Immature natural killer cell (primary cell): ENCODE measurements at regions not wholly inside any gene's neighbourhood (a gene's known extent, or its start where the extent isn't known, plus 50 kb on each side); places are given as distances from the start of the nearest gene placed in this dataset.

Experiments
- DNase-seq, 3 donors: peaks; one replicate each; pipeline ENCODE4 v3.0.0; 2022; ENCODE audit warnings: mixed read lengths in 1 of 3
- H3K27ac Mint-ChIP-seq, 6 donors: one replicate each; pipeline ENCODE4 v1.8.0; 2020; ENCODE audit warnings: mixed read lengths in 6 of 6, mild to moderate bottlenecking in 5 of 6, inconsistent platforms in 4 of 6, moderate library complexity in 3 of 6
- H3K27me3 Mint-ChIP-seq, 3 donors: one replicate each; pipeline ENCODE4 v1.8.0; 2020 to 2021; ENCODE audit warnings: low read depth in 3 of 3, mild to moderate bottlenecking in 3 of 3, mixed read lengths in 3 of 3, moderate library complexity in 3 of 3, inconsistent platforms in 1 of 3
- H3K36me3 Mint-ChIP-seq, 3 donors: one replicate each; pipeline ENCODE4 v1.8.0; 2020; ENCODE audit warnings: mixed read lengths in 3 of 3, inconsistent platforms in 2 of 3, mild to moderate bottlenecking in 2 of 3
- H3K4me1 Mint-ChIP-seq, 2 donors: one replicate each; pipeline ENCODE4 v1.8.0; 2020; ENCODE audit warnings: inconsistent platforms in 2 of 2, mild to moderate bottlenecking in 2 of 2, mixed read lengths in 2 of 2, moderate library complexity in 1 of 2
- H3K4me3 Mint-ChIP-seq, 5 donors: one replicate each; pipeline ENCODE4 v1.8.0; 2020; ENCODE audit warnings: mild to moderate bottlenecking in 5 of 5, mixed read lengths in 5 of 5, inconsistent platforms in 3 of 5, moderate library complexity in 3 of 5
- H3K9me3 Mint-ChIP-seq, 6 donors: one replicate each; pipeline ENCODE4 v1.8.0; 2020; ENCODE audit warnings: mild to moderate bottlenecking in 6 of 6, mixed read lengths in 6 of 6, inconsistent platforms in 4 of 6, moderate library complexity in 3 of 6

- H3K4me3 Mint-ChIP-seq = no peak overlapping the region
- H3K27me3 Mint-ChIP-seq = peaks cover 1 to 3% (median 2%) of the 10 kb centered on the region in 3 donors
- no peak overlapping the region for H3K27ac Mint-ChIP-seq
- no peaks in the 10 kb centered on the region for H3K4me1 Mint-ChIP-seq
- no peaks in the 10 kb centered on the region for H3K36me3 Mint-ChIP-seq
- H3K9me3 Mint-ChIP-seq = peaks cover 0 to 3% (median 0%) of the 10 kb centered on the region in 6 donors
- DNase-seq = no peak
Observed at GRCh38 chr5:133763744-133764143, 151.4 kb upstream of the FSTL4 start.

GRCh38 chr5:133761632-133762031 lies 149.3 kb upstream of the FSTL4 start:
- Mint-ChIP-seq H3K4me3 (no peak overlapping the region), H3K9me3 (peaks cover 0 to 3% (median 0%) of the 10 kb centered on the region in 6 donors), H3K36me3 (no peaks in the 10 kb centered on the region), H3K27me3 (peaks cover 0 to 4% (median 3%) of the 10 kb centered on the region in 3 donors), H3K27ac (no peak overlapping the region), H3K4me1 (no peaks in the 10 kb centered on the region)
- no peak for DNase-seq

GRCh38 chr5:133760532-133760931 lies 148.2 kb upstream of the FSTL4 start:
- no peak overlapping the region for H3K27ac Mint-ChIP-seq
- H3K9me3 Mint-ChIP-seq = peaks cover 0 to 2% (median 0%) of the 10 kb centered on the region in 6 donors
- no peak for DNase-seq
- no peak overlapping the region for H3K4me3 Mint-ChIP-seq
- H3K27me3 Mint-ChIP-seq = peaks cover 3 to 7% (median 5%) of the 10 kb centered on the region in 3 donors
- H3K36me3 Mint-ChIP-seq = no peaks in the 10 kb centered on the region
- H3K4me1 Mint-ChIP-seq = no peaks in the 10 kb centered on the region

- H3K9me3 Mint-ChIP-seq = no peaks in the 10 kb centered on the region
- no peak overlapping the region for H3K27ac Mint-ChIP-seq
- no peak for DNase-seq
- H3K4me3 Mint-ChIP-seq = no peak overlapping the region
- H3K4me1 Mint-ChIP-seq = no peaks in the 10 kb centered on the region
- no peaks in the 10 kb centered on the region for H3K36me3 Mint-ChIP-seq
- H3K27me3 Mint-ChIP-seq = peaks cover 0 to 12% (median 5%) of the 10 kb centered on the region in 3 donors
Observed at GRCh38 chr5:133758641-133759040, 146.3 kb upstream of the FSTL4 start.

GRCh38 chr5:133757396-133757945 lies 145.1 kb upstream of the FSTL4 start:
- Mint-ChIP-seq H3K9me3 (no peaks in the 10 kb centered on the region), H3K4me3 (no peak overlapping the region), H3K27me3 (peaks cover 0 to 10% (median 6%) of the 10 kb centered on the region in 3 donors), H3K36me3 (no peaks in the 10 kb centered on the region), H3K4me1 (no peaks in the 10 kb centered on the region), H3K27ac (no peak overlapping the region)
- no peak for DNase-seq

GRCh38 chr5:133756756-133757155 lies 144.4 kb upstream of the FSTL4 start:
- H3K27me3 Mint-ChIP-seq = peaks cover 0 to 10% (median 6%) of the 10 kb centered on the region in 3 donors
- H3K36me3 Mint-ChIP-seq = no peaks in the 10 kb centered on the region
- no peak overlapping the region for H3K4me3 Mint-ChIP-seq
- no peaks in the 10 kb centered on the region for H3K9me3 Mint-ChIP-seq
- DNase-seq = no peak
- H3K4me1 Mint-ChIP-seq = no peaks in the 10 kb centered on the region
- no peak overlapping the region for H3K27ac Mint-ChIP-seq

- Mint-ChIP-seq H3K9me3 (no peaks in the 10 kb centered on the region), H3K4me1 (no peaks in the 10 kb centered on the region), H3K27ac (no peak overlapping the region), H3K27me3 (peaks cover 0 to 14% (median 6%) of the 10 kb centered on the region in 3 donors), H3K36me3 (no peaks in the 10 kb centered on the region), H3K4me3 (no peak overlapping the region)
- DNase-seq = no peak
Observed at GRCh38 chr5:133756036-133756435, 143.7 kb upstream of the FSTL4 start.

- Mint-ChIP-seq H3K9me3 (no peaks in the 10 kb centered on the region), H3K4me3 (no peak overlapping the region), H3K27me3 (peaks cover 0 to 15% (median 6%) of the 10 kb centered on the region in 3 donors), H3K36me3 (no peaks in the 10 kb centered on the region), H3K4me1 (no peaks in the 10 kb centered on the region), H3K27ac (no peak overlapping the region)
- DNase-seq = no peak
Observed at GRCh38 chr5:133754575-133755169, 142.3 kb upstream of the FSTL4 start.

GRCh38 chr5:133753856-133754255 lies 141.5 kb upstream of the FSTL4 start:
- no peaks in the 10 kb centered on the region for H3K9me3 Mint-ChIP-seq
- DNase-seq = no peak
- H3K27ac Mint-ChIP-seq = no peak overlapping the region
- H3K4me3 Mint-ChIP-seq = no peak overlapping the region
- no peaks in the 10 kb centered on the region for H3K36me3 Mint-ChIP-seq
- H3K4me1 Mint-ChIP-seq = no peaks in the 10 kb centered on the region
- H3K27me3 Mint-ChIP-seq = peaks cover 0 to 15% (median 6%) of the 10 kb centered on the region in 3 donors

GRCh38 chr5:133751846-133752245 lies 139.5 kb upstream of the FSTL4 start:
- no peaks in the 10 kb centered on the region for H3K9me3 Mint-ChIP-seq
- no peaks in the 10 kb centered on the region for H3K36me3 Mint-ChIP-seq
- H3K4me1 Mint-ChIP-seq = no peaks in the 10 kb centered on the region
- no peak overlapping the region for H3K4me3 Mint-ChIP-seq
- H3K27ac Mint-ChIP-seq = no peak overlapping the region
- no peak for DNase-seq
- peaks cover 0 to 12% (median 9%) of the 10 kb centered on the region in 3 donors for H3K27me3 Mint-ChIP-seq

GRCh38 chr5:133751421-133751820 lies 139.1 kb upstream of the FSTL4 start:
- Mint-ChIP-seq H3K4me3 (no peak overlapping the region), H3K36me3 (no peaks in the 10 kb centered on the region), H3K27me3 (peaks cover 0 to 12% (median 9%) of the 10 kb centered on the region in 3 donors), H3K4me1 (no peaks in the 10 kb centered on the region), H3K9me3 (no peaks in the 10 kb centered on the region), H3K27ac (no peak overlapping the region)
- no peak for DNase-seq

- no peak for DNase-seq
- Mint-ChIP-seq H3K27ac (no peak overlapping the region), H3K4me1 (no peaks in the 10 kb centered on the region), H3K27me3 (peaks cover 0 to 10% (median 6%) of the 10 kb centered on the region in 3 donors), H3K9me3 (no peaks in the 10 kb centered on the region), H3K4me3 (no peak overlapping the region), H3K36me3 (no peaks in the 10 kb centered on the region)
Observed at GRCh38 chr5:133750856-133751255, 138.5 kb upstream of the FSTL4 start.

GRCh38 chr5:133750356-133750755 lies 138.0 kb upstream of the FSTL4 start:
- no peak overlapping the region for H3K4me3 Mint-ChIP-seq
- no peak overlapping the region for H3K27ac Mint-ChIP-seq
- no peaks in the 10 kb centered on the region for H3K36me3 Mint-ChIP-seq
- H3K9me3 Mint-ChIP-seq = no peaks in the 10 kb centered on the region
- no peaks in the 10 kb centered on the region for H3K4me1 Mint-ChIP-seq
- H3K27me3 Mint-ChIP-seq = peaks cover 0 to 10% (median 4%) of the 10 kb centered on the region in 3 donors
- no peak for DNase-seq

- Mint-ChIP-seq H3K4me3 (no peak overlapping the region), H3K36me3 (no peaks in the 10 kb centered on the region), H3K27me3 (peaks cover 0 to 5% (median 4%) of the 10 kb centered on the region in 3 donors), H3K9me3 (no peaks in the 10 kb centered on the region), H3K4me1 (no peaks in the 10 kb centered on the region), H3K27ac (no peak overlapping the region)
- no peak for DNase-seq
Observed at GRCh38 chr5:133749331-133749985, 137.1 kb upstream of the FSTL4 start.
